ENCODE measurements at regions not wholly inside any gene's neighbourhood (a gene's known extent, or its start where the extent isn't known, plus 50 kb on each side); places are given as distances from the start of the nearest gene placed in this dataset.

DNA sequence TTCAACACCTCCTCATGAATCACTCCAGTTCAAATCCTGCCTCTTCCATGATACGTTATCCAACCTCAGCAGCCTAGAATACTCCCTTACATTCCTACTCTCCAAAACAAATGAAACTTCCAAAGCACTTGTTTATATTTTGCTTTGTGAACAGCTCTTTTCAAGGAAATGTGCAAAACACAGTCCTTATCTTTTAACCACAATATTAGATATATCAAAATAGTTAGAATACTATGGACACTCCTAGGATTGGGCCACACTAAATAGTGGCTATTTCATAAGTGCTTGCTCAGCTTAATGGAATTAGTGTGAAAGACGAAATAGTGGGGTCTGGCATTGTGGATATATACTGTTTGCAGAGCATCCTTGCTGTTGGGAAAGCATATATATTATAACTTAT is 173.5 kb downstream of the ZC3H11B start:
- no peaks in the 10 kb centered on the region for H3K9me3 ChIP-seq
- H3K4me3 ChIP-seq: no peak overlapping the region
- ATAC-seq (no peak), FAIRE-seq (no peak), DNase-seq (ENCODE audit: low read depth in 1 of 2, low spot score in 1 of 2) (no peak)
- TF ChIP-seq ESRRA (IDR thresholded peaks at IDR 0.05; ENCODE audit: borderline replicate concordance, low read length): no peak
- peak; percentile 48 for TF ChIP-seq MAFK (IDR thresholded peaks at IDR 0.05; ENCODE audit: partially characterized antibody)
- ChIA-PET POLR2A (no interaction called here), CTCF (no interaction called here)
- H3K27ac ChIP-seq: no peak overlapping the region
- H3K4me2 ChIP-seq: no peak overlapping the region
- WGBS (ENCODE audit: missing lambda C conversion rate): 64% methylated on average over 2 of the region's 2 CpGs
- H3K4me1 ChIP-seq: peaks cover 13% of the 10 kb centered on the region

- no peak for FAIRE-seq
- ChIA-PET CTCF (no interaction called here), POLR2A (no interaction called here)
- H3K27ac ChIP-seq: no peak overlapping the region
- no peak overlapping the region for H3K4me2 ChIP-seq
- H3K9me3 ChIP-seq: no peaks in the 10 kb centered on the region
- no peak for ATAC-seq
- H3K4me3 ChIP-seq: no peak overlapping the region
- DNase-seq (ENCODE audit: low read depth in 1 of 2, low spot score in 1 of 2): no peak
- 37% methylated on average over 3 of the region's 3 CpGs for WGBS (ENCODE audit: missing lambda C conversion rate)
- H3K4me1 ChIP-seq: peaks cover 13% of the 10 kb centered on the region
- TF ChIP-seq ZC3H11A (IDR thresholded peaks at IDR 0.05) (no peak), NPAS2 (CRISPR knock-in tag; IDR thresholded peaks at IDR 0.05; ENCODE audit: borderline replicate concordance) (no peak), JUN (IDR thresholded peaks at IDR 0.05) (no peak), REST (IDR thresholded peaks at IDR 0.05) (no peak), CHD4 (IDR thresholded peaks at IDR 0.05; ENCODE audit: borderline replicate concordance) (no peak), TP53 (CRISPR knock-in tag; IDR thresholded peaks at IDR 0.05) (no peak), POLR2A (IDR thresholded peaks at IDR 0.05; ENCODE audit: low read length) (no peak)
- TF ChIP-seq, protein P1, sequence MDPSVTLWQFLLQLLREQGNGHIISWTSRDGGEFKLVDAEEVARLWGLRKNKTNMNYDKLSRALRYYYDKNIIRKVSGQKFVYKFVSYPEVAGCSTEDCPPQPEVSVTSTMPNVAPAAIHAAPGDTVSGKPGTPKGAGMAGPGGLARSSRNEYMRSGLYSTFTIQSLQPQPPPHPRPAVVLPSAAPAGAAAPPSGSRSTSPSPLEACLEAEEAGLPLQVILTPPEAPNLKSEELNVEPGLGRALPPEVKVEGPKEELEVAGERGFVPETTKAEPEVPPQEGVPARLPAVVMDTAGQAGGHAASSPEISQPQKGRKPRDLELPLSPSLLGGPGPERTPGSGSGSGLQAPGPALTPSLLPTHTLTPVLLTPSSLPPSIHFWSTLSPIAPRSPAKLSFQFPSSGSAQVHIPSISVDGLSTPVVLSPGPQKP (IDR thresholded peaks at IDR 0.05; ENCODE audit: low read depth, low read length): no peak
Measured at GRCh38 chr1:219438386-219438785, 174.5 kb downstream of the ZC3H11B start.

- no peaks in the 10 kb centered on the region for H3K4me1 ChIP-seq
- 73% methylated on average over 2 of the region's 2 CpGs for WGBS (ENCODE audit: missing lambda C conversion rate)
- ATAC-seq (no peak), DNase-seq (ENCODE audit: low read depth in 1 of 2, low spot score in 1 of 2) (peak in 1 of 2 experiments; percentile 11), FAIRE-seq (no peak)
- CTCF ChIA-PET: no interaction called here
- TF ChIP-seq JUNB (IDR thresholded peaks at IDR 0.05) (no peak), HES2 (IDR thresholded peaks at IDR 0.05) (no peak), MAFK (IDR thresholded peaks at IDR 0.05; ENCODE audit: partially characterized antibody) (peak; percentile 9), FOSL2 (IDR thresholded peaks at IDR 0.05) (no peak), FOSL2 (CRISPR knock-in tag; IDR thresholded peaks at IDR 0.05) (no peak), CBX2 (IDR thresholded peaks at IDR 0.05; ENCODE audit: borderline replicate concordance, low read depth) (no peak), ZC3H11A (IDR thresholded peaks at IDR 0.05) (no peak)
- TF ChIP-seq, protein P2, sequence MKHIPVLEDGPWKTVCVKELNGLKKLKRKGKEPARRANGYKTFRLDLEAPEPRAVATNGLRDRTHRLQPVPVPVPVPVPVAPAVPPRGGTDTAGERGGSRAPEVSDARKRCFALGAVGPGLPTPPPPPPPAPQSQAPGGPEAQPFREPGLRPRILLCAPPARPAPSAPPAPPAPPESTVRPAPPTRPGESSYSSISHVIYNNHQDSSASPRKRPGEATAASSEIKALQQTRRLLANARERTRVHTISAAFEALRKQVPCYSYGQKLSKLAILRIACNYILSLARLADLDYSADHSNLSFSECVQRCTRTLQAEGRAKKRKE (CRISPR knock-in tag; IDR thresholded peaks at IDR 0.05; ENCODE audit: low read depth): no peak
- TF ChIP-seq, protein P3, sequence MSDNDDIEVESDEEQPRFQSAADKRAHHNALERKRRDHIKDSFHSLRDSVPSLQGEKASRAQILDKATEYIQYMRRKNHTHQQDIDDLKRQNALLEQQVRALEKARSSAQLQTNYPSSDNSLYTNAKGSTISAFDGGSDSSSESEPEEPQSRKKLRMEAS (IDR thresholded peaks at IDR 0.05): no peak
- TF ChIP-seq, protein P4, sequence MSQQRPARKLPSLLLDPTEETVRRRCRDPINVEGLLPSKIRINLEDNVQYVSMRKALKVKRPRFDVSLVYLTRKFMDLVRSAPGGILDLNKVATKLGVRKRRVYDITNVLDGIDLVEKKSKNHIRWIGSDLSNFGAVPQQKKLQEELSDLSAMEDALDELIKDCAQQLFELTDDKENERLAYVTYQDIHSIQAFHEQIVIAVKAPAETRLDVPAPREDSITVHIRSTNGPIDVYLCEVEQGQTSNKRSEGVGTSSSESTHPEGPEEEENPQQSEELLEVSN (IDR thresholded peaks at IDR 0.05; ENCODE audit: borderline replicate concordance, low read depth): no peak
- no peaks in the 10 kb centered on the region for H3K9me3 ChIP-seq
- no peak overlapping the region for H3K4me2 ChIP-seq
- POLR2A ChIA-PET: no interaction called here
- no peak overlapping the region for H3K4me3 ChIP-seq
- H3K27ac ChIP-seq: no peak overlapping the region
Measured at GRCh38 chr1:219434923-219435297, 178.0 kb downstream of the ZC3H11B start.

Data from A549 (cell line).